SK-MEL-5 (cell line): ENCODE measurements at regions not wholly inside any gene's neighbourhood (a gene's known extent, or its start where the extent isn't known, plus 50 kb on each side); places are given as distances from the start of the nearest gene placed in this dataset.

ENCODE experiments used
- DNase-seq: peaks from one replicate; pipeline ENCODE4 v3.0.0-alpha.2; 2016; ENCODE audit warnings: low read depth, low spot score
- in situ Hi-C: cut with HindIII; loops from 2 replicates; pipeline ENCODE4 v1.10.0; 2016; ENCODE audit warnings: low sequenced_read_pairs, high pct_unique_total_duplicates, low pct_unique_long_range_greater_than_20kb

DNA sequence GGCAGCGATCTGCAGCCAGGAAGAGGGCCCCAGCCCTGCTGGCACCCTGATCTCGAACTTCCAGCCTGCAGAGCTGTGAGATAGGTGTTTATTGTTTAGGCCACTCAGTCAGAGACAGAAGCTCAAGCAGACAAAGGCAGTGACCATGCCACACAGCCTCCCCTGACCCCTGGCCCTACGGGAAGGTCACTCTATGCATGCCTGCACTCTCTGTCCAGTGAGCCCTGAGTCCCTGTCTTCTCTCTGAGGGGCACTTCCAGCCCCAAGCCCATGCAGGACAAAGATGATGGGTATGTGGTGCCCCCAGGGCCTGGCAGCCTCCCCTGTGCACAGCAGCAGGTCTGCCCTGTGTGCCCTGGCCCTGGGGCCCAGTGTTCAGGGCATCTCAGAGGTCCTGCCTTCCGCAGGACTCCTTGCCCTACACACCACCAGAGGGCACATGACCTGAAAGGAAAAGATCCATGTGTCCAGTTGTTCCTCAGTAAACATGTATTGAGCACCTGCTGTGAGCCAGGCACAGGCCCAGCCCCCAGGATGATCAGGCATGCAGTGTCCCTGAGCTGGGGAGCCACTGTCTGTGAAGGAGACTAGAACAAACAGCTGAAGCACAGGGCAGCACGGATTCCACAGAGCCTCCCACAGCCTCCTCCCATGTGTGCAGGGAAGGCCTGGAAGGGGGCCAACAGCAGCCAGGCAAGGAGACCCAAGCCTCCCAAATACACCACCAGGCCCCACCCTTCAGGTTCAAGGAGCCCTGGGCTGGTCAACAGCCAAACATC lies 109.3 kb downstream of the ATPSCKMT start:
- in situ Hi-C loops: no loop called here
- DNase-seq: peak; percentile 59

GRCh38 chr5:10138395-10139057 lies 111.2 kb downstream of the ATPSCKMT start:
- no peak for DNase-seq
- in situ Hi-C loops: no loop called here

DNA sequence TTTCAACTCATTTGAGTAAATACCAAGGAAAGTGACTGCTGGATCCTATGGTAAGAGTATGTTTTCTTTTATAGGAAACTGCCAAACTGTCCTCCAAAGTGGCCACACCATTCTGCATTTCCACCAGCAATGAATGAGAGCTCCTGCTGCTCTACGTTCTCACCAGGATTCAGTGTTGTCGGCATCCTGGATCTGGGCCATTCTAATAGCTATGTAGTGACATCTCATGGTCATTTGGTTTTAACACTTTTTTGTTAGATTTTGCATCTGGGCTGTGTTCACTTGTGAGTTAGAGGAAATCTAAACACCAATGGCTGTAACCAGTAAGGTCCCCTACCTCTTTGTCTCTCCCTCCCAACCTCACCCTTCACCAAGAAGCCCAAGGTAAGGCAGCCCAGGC lies 115.9 kb downstream of the ATPSCKMT start:
- in situ Hi-C loops: no loop called here
- DNase-seq: peak; percentile 55

DNA sequence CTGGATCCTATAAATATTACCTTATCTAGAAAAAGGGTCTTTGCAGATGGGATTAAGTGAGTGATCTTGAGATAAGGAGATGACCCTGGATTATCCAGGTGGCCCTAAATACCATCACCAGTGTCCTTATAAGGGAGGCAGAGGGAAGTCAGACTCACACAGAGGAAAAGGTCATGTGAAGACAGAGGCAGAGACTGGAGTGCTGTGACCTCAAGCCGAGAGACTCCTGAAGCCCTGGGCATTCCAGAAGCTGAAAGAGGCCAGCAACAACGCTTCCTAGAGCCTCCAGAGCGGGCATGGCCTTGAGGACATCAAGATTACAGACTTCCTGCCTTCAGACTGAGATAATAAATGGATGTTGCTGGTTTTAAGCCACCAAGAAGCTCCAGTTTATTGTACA lies 118.8 kb downstream of the ATPSCKMT start:
- no peak for DNase-seq
- in situ Hi-C loops: no loop called here

- in situ Hi-C loops: no loop called here
- no peak for DNase-seq
These were observed 122.8 kb downstream of the ATPSCKMT start for GRCh38 chr5:10126900-10127299.

- in situ Hi-C loops: no loop called here
- DNase-seq: no peak
These were observed 124.6 kb downstream of the ATPSCKMT start for GRCh38 chr5:10125116-10125515.

- DNase-seq: no peak
- in situ Hi-C loops: no loop called here
These were observed 125.4 kb downstream of the ATPSCKMT start for GRCh38 chr5:10124287-10124686.

GRCh38 chr5:10123254-10123989 lies 126.3 kb downstream of the ATPSCKMT start:
- in situ Hi-C loops: no loop called here

GRCh38 chr5:10122076-10122726 lies 127.5 kb downstream of the ATPSCKMT start:
- in situ Hi-C loops: no loop called here
- DNase-seq: no peak

More at GRCh38 chr5:10123254-10123989, 126.3 kb downstream of the ATPSCKMT start:
- no peak for DNase-seq

DNA sequence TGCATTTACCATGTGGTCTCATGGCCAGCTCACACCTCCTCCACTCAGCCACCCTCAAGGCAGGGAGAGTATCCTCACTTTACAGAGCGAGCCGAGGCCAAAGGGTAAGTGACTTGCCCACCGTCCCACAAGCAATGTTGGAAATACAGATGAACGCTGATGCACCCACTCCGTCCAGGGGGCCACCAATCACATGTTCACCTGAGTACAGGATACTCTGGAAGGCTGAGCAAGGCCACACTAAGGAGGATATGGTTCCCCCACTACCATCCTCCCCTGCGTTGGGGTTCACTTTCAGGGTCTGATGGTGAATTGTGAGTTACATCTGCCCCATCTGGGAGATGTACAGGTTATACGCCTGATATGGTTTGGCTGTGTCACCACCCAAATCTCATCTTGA lies 128.8 kb downstream of the ATPSCKMT start:
- DNase-seq: no peak
- in situ Hi-C loops: no loop called here

DNA sequence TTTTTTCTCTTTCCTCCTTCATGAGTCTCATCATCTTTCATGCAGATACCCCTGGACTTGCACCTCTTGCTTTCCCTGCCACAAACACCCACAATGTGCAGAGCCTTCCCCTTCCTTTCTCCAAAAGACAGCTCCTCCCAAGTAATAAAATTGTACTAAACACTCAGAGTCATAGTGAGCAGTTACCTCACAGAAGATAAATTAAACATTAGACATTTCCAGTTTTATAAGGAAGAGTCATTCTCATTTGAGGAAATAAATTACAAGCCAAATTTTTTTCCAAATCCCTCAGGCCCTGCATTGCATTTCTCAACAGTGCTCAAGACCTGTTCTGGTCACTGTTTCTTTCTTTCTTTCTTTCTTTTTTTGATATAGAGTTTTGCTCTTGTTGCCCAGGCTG lies 131.5 kb downstream of the ATPSCKMT start:
- no peak for DNase-seq
- in situ Hi-C loops: no loop called here

GRCh38 chr5:10116594-10116993 lies 133.1 kb downstream of the ATPSCKMT start:
- DNase-seq: no peak
- in situ Hi-C loops: no loop called here

DNA sequence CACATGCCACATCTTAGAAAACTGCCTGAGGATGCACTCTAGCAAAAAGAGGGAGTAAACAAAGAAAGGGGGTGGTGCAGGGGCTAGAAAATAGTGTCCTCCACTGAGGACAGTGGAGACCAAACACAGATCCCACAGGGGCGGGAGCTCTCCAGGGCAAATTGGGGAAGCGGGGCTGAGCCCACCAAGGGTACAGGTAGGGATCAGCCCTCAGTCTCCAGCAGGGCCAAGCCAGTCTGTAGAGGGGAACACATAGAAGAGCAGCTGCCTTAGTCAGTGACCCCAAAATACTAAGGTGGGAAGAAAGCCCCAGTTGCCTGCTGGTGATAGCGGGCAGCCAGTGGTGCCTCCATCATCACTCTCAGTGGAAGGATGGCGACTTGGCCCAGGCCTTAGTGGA lies 134.0 kb downstream of the ATPSCKMT start:
- in situ Hi-C loops: no loop called here
- DNase-seq: no peak

- peak; percentile 89 for DNase-seq
- in situ Hi-C loops: no loop called here
These were observed 138.1 kb downstream of the ATPSCKMT start for GRCh38 chr5:10111571-10111970.

DNA sequence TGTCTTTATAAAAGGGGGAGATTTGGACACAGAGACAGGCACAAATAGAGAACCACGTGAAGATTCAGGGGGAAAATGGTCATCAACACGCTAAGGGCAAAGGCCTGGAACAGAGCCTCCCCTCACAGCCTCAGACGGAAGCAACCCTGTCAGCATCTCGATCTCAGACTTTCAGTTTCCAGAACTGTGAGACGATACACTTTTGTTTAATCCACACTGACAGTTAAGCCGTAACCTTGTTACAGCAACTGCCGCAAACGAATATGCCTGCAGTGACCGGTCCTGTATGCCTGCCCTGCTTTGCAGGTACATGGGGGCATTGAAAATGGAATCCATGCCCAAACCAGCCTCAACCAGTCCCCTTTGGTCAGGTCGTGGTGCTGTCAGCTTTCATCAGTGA lies 139.5 kb downstream of the ATPSCKMT start:
- in situ Hi-C loops: no loop called here

DNA sequence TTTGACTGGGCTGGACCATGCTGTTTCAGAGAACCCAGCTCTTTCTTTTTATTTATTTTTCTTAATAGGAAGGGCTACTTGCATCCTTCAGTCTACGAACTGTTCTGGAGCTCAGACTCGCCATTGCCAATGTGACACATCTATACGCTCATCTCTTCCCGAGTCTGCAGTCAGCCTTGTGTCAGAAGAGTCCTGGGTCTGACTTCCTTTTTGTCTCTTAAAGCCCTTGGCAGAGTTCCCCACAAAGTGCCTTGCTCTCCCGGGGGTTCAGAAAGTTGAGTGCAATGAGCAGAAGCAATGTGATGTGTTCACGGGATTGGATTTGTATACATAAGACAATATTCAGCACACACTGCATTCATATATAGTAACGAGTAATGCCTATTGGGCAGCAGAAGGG lies 140.4 kb downstream of the ATPSCKMT start:
- DNase-seq: no peak
- in situ Hi-C loops: no loop called here

More for the DNA sequence above, 139.5 kb downstream of the ATPSCKMT start:
- DNase-seq: no peak

DNA sequence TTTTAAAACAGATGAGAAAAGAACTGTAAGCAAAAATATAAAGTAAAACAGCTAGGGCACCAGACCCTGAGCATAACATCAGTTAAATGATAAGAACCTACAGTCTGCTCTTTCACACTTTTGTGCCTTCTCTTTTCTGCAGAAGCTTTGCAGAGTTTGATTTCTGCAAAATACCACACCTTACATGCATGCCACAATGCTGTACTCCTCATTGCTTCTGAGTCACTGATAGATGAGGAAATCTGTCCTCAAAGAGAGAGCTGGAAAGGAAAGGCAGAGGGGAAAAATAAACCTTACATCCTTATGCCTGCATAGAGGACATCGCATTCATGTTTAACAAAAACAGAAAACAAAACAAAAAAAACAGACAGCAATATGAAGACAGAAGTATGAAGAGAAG lies 142.9 kb downstream of the ATPSCKMT start:
- no peak for DNase-seq
- in situ Hi-C loops: no loop called here

- in situ Hi-C loops: no loop called here
- DNase-seq: no peak
These were observed 143.4 kb downstream of the ATPSCKMT start for GRCh38 chr5:10106285-10106684.
